Activated CD4-positive, alpha-beta T cell treated with anti-CD3 and anti-CD28 coated beads for 36 hours (primary cell): ENCODE measurements at regions not wholly inside any gene's neighbourhood (a gene's known extent, or its start where the extent isn't known, plus 50 kb on each side); places are given as distances from the start of the nearest gene placed in this dataset.

Experiments
- ATAC-seq: fragments of 200-7000 bp; cut with Tn5 transposase; one replicate; pipeline ENCODE4 v1.10.0; 2021; ENCODE audit warnings: mild to moderate bottlenecking, moderate library complexity
- CTCF ChIA-PET: fragments of 350-600 bp; sonication (Branson Sonifier 250); formaldehyde crosslinking; loops from one replicate; lab custom pipeline; 2021; ENCODE audit warnings: antibody characterized with exemption; lab: Charles Lee
- POLR2A ChIA-PET: fragments of 350-600 bp; sonication (Branson Sonifier 250); formaldehyde crosslinking; loops from one replicate; lab custom pipeline; 2021; ENCODE audit warnings: antibody characterized with exemption, inconsistent platforms; lab: Charles Lee
- DNase-seq: peaks from one replicate; pipeline ENCODE4 v3.0.0-alpha.2; 2020
- H3K27ac Mint-ChIP-seq: one replicate; pipeline ENCODE4 v1.8.0; 2021; ENCODE audit warnings: mixed read lengths
- H3K27me3 Mint-ChIP-seq: one replicate; pipeline ENCODE4 v1.8.0; 2021; ENCODE audit warnings: mixed read lengths
- H3K36me3 Mint-ChIP-seq: one replicate; pipeline ENCODE4 v1.8.0; 2021; ENCODE audit warnings: low read depth, mixed read lengths
- H3K4me1 Mint-ChIP-seq: one replicate; pipeline ENCODE4 v1.8.0; 2021; ENCODE audit warnings: mixed read lengths
- H3K4me3 Mint-ChIP-seq: one replicate; pipeline ENCODE4 v1.8.0; 2021; ENCODE audit warnings: mild to moderate bottlenecking, moderate library complexity, mixed read lengths
- H3K9me3 Mint-ChIP-seq: one replicate; pipeline ENCODE4 v1.8.0; 2021; ENCODE audit warnings: low read depth, mixed read lengths
- intact Hi-C, 2 experiments: fragments of 100-400 bp; cut with DNase I in 1 of 2; cut with micrococcal nuclease in 1 of 2; formaldehyde crosslinking; loops; one replicate each; pipeline versions ENCODE4 v1.14.2 to v1.15.1; 2022 to 2024; cut with DNase I, micrococcal nuclease

- ChIA-PET POLR2A (no interaction called here), CTCF (interaction anchor here (0.7 kb wide), 1 partner anchor 8 kb away, joined by 3 read pairs; no protein-coding TSS in a partner anchor)
- Mint-ChIP-seq H3K27me3 (peaks cover 5% of the 10 kb centered on the region), H3K36me3 (no peaks in the 10 kb centered on the region), H3K4me1 (no peaks in the 10 kb centered on the region), H3K27ac (no peak overlapping the region), H3K9me3 (no peaks in the 10 kb centered on the region), H3K4me3 (no peak overlapping the region)
- ATAC-seq (no peak), DNase-seq (no peak)
- intact Hi-C loops, result no loop called here
These were observed 254.3 kb upstream of the CHRNA7 start for GRCh38 chr15:31776039-31776438.

GRCh38 chr15:31781261-31781660 is 249.1 kb upstream of the CHRNA7 start:
- Mint-ChIP-seq H3K27me3 (no peaks in the 10 kb centered on the region), H3K27ac (no peak overlapping the region), H3K4me3 (no peak overlapping the region), H3K4me1 (no peaks in the 10 kb centered on the region), H3K36me3 (no peaks in the 10 kb centered on the region), H3K9me3 (no peaks in the 10 kb centered on the region)
- intact Hi-C loops, result loop anchor here in 1 of 2 experiments (10.0 kb wide), 1 partner anchor 56 kb away; no protein-coding TSS in a partner anchor
- DNase-seq, result no peak
- no peak for ATAC-seq
- ChIA-PET POLR2A (no interaction called here), CTCF (no interaction called here)

GRCh38 chr15:31782016-31782783 is 248.1 kb upstream of the CHRNA7 start:
- CTCF ChIA-PET, result no interaction called here
- Mint-ChIP-seq H3K9me3 (no peaks in the 10 kb centered on the region), H3K27ac (no peak overlapping the region), H3K4me1 (no peaks in the 10 kb centered on the region), H3K4me3 (no peak overlapping the region), H3K36me3 (no peaks in the 10 kb centered on the region), H3K27me3 (no peaks in the 10 kb centered on the region)
- intact Hi-C loops, result loop anchor here in 1 of 2 experiments (10.0 kb wide), 1 partner anchor 57 kb away; no protein-coding TSS in a partner anchor
- POLR2A ChIA-PET, result no interaction called here
- no peak for ATAC-seq
- no peak for DNase-seq

- ChIA-PET CTCF (no interaction called here), POLR2A (no interaction called here)
- DNase-seq (no peak), ATAC-seq (no peak)
- no peak overlapping the region for H3K4me3 Mint-ChIP-seq
- H3K27me3 Mint-ChIP-seq, result no peaks in the 10 kb centered on the region
- no peaks in the 10 kb centered on the region for H3K9me3 Mint-ChIP-seq
- no peaks in the 10 kb centered on the region for H3K4me1 Mint-ChIP-seq
- intact Hi-C loops, result loop anchor here in 1 of 2 experiments (10.0 kb wide), 1 partner anchor 58 kb away; no protein-coding TSS in a partner anchor
- no peaks in the 10 kb centered on the region for H3K36me3 Mint-ChIP-seq
- no peak overlapping the region for H3K27ac Mint-ChIP-seq
These were observed 247.4 kb upstream of the CHRNA7 start for GRCh38 chr15:31782951-31783350.

- H3K4me1 Mint-ChIP-seq, result no peaks in the 10 kb centered on the region
- intact Hi-C loops, result loop anchor here in 1 of 2 experiments (10.0 kb wide), 1 partner anchor 62 kb away; no protein-coding TSS in a partner anchor
- no peak for ATAC-seq
These were observed 244.0 kb upstream of the CHRNA7 start for GRCh38 chr15:31786360-31786759.

GRCh38 chr15:31788104-31788503 is 242.2 kb upstream of the CHRNA7 start:
- intact Hi-C loops, result loop anchor here in 1 of 2 experiments (10.0 kb wide), 1 partner anchor 63 kb away; no protein-coding TSS in a partner anchor
- Mint-ChIP-seq H3K4me3 (no peak overlapping the region), H3K36me3 (no peaks in the 10 kb centered on the region), H3K27ac (no peak overlapping the region), H3K4me1 (no peaks in the 10 kb centered on the region), H3K27me3 (peaks cover 2% of the 10 kb centered on the region), H3K9me3 (no peaks in the 10 kb centered on the region)
- ATAC-seq (no peak), DNase-seq (no peak)
- ChIA-PET POLR2A (no interaction called here), CTCF (no interaction called here)

More at GRCh38 chr15:31786360-31786759, 244.0 kb upstream of the CHRNA7 start:
- H3K4me3 Mint-ChIP-seq, result no peak overlapping the region
- H3K9me3 Mint-ChIP-seq, result no peaks in the 10 kb centered on the region
- H3K27me3 Mint-ChIP-seq, result no peaks in the 10 kb centered on the region
- H3K27ac Mint-ChIP-seq, result no peak overlapping the region
- CTCF ChIA-PET, result no interaction called here
- DNase-seq, result no peak
- H3K36me3 Mint-ChIP-seq, result no peaks in the 10 kb centered on the region
- POLR2A ChIA-PET, result no interaction called here

GRCh38 chr15:31792611-31793199 is 237.6 kb upstream of the CHRNA7 start:
- POLR2A ChIA-PET, result no interaction called here
- H3K4me3 Mint-ChIP-seq, result no peak overlapping the region
- H3K9me3 Mint-ChIP-seq, result no peaks in the 10 kb centered on the region
- intact Hi-C loops, result no loop called here
- H3K4me1 Mint-ChIP-seq, result no peaks in the 10 kb centered on the region
- no peak for ATAC-seq
- H3K27ac Mint-ChIP-seq, result no peak overlapping the region
- H3K27me3 Mint-ChIP-seq, result peaks cover 6% of the 10 kb centered on the region
- CTCF ChIA-PET, result no interaction called here
- no peaks in the 10 kb centered on the region for H3K36me3 Mint-ChIP-seq
- DNase-seq, result no peak

GRCh38 chr15:31799319-31799714 is 231.0 kb upstream of the CHRNA7 start:
- no peaks in the 10 kb centered on the region for H3K27me3 Mint-ChIP-seq
- intact Hi-C loops, result no loop called here
- ChIA-PET CTCF (no interaction called here), POLR2A (no interaction called here)
- H3K27ac Mint-ChIP-seq, result no peak overlapping the region
- H3K4me1 Mint-ChIP-seq, result peaks cover 2% of the 10 kb centered on the region
- no peaks in the 10 kb centered on the region for H3K9me3 Mint-ChIP-seq
- H3K36me3 Mint-ChIP-seq, result no peaks in the 10 kb centered on the region
- no peak overlapping the region for H3K4me3 Mint-ChIP-seq
- no peak for ATAC-seq
- DNase-seq, result no peak

GRCh38 chr15:31799715-31800321 is 230.5 kb upstream of the CHRNA7 start:
- DNase-seq (no peak), ATAC-seq (no peak)
- no peaks in the 10 kb centered on the region for H3K36me3 Mint-ChIP-seq
- H3K9me3 Mint-ChIP-seq, result no peaks in the 10 kb centered on the region
- intact Hi-C loops, result no loop called here
- ChIA-PET CTCF (no interaction called here), POLR2A (no interaction called here)
- no peaks in the 10 kb centered on the region for H3K27me3 Mint-ChIP-seq
- no peak overlapping the region for H3K27ac Mint-ChIP-seq
- H3K4me3 Mint-ChIP-seq, result no peak overlapping the region
- H3K4me1 Mint-ChIP-seq, result peaks cover 2% of the 10 kb centered on the region

GRCh38 chr15:31801152-31801551 is 229.2 kb upstream of the CHRNA7 start:
- Mint-ChIP-seq H3K9me3 (no peaks in the 10 kb centered on the region), H3K27me3 (no peaks in the 10 kb centered on the region), H3K27ac (no peak overlapping the region), H3K4me3 (no peak overlapping the region), H3K36me3 (no peaks in the 10 kb centered on the region), H3K4me1 (peaks cover 2% of the 10 kb centered on the region)
- ChIA-PET CTCF (no interaction called here), POLR2A (no interaction called here)
- intact Hi-C loops, result no loop called here
- no peak for ATAC-seq
- DNase-seq, result no peak

- Mint-ChIP-seq H3K9me3 (no peaks in the 10 kb centered on the region), H3K27me3 (no peaks in the 10 kb centered on the region), H3K27ac (no peak overlapping the region), H3K36me3 (no peaks in the 10 kb centered on the region), H3K4me1 (peaks cover 2% of the 10 kb centered on the region), H3K4me3 (no peak overlapping the region)
- CTCF ChIA-PET, result no interaction called here
- DNase-seq (no peak), ATAC-seq (no peak)
- intact Hi-C loops, result no loop called here
- POLR2A ChIA-PET, result no interaction called here
These were observed 227.6 kb upstream of the CHRNA7 start for GRCh38 chr15:31802761-31803160.
